NCI-H510A (cell line): ENCODE measurements at regions not wholly inside any gene's neighbourhood (a gene's known extent, or its start where the extent isn't known, plus 50 kb on each side); places are given as distances from the start of the nearest gene placed in this dataset.
A peak's percentile ranks its signal among the peaks of the same experiment; 100 is the strongest.

Experiments
- DNase-seq: peaks from one replicate; lab custom pipeline; 2025; lab: John Stamatoyannopoulos, UW

- DNase-seq: no peak
Observed at GRCh38 chr12:126700096-126700495, 1566.9 kb upstream of the TMEM132C start.

GRCh38 chr12:126704609-126705008, 1562.4 kb upstream of the TMEM132C start:
- no peak for DNase-seq

GRCh38 chr12:126706300-126706699, 1560.7 kb upstream of the TMEM132C start:
- DNase-seq: no peak

GRCh38 chr12:126708492-126708896, 1558.5 kb upstream of the TMEM132C start:
- no peak for DNase-seq

GRCh38 chr12:126718365-126718764, 1548.6 kb upstream of the TMEM132C start:
- no peak for DNase-seq

GRCh38 chr12:126719912-126720705, 1546.9 kb upstream of the TMEM132C start:
- peak; percentile 16 for DNase-seq

GRCh38 chr12:126726481-126727217, 1540.3 kb upstream of the TMEM132C start:
- DNase-seq: no peak

GRCh38 chr12:126727218-126728075, 1539.5 kb upstream of the TMEM132C start:
- DNase-seq: no peak

GRCh38 chr12:126734296-126734695, 1532.7 kb upstream of the TMEM132C start:
- DNase-seq: no peak

- no peak for DNase-seq
Observed at GRCh38 chr12:126734710-126735109, 1532.3 kb upstream of the TMEM132C start.

GRCh38 chr12:126741536-126742240, 1525.3 kb upstream of the TMEM132C start:
- DNase-seq: no peak

GRCh38 chr12:126742241-126742641, 1524.7 kb upstream of the TMEM132C start:
- DNase-seq: no peak

- no peak for DNase-seq
Observed at GRCh38 chr12:126747530-126748149, 1519.3 kb upstream of the TMEM132C start.

GRCh38 chr12:126752021-126752420, 1514.9 kb upstream of the TMEM132C start:
- DNase-seq: no peak

GRCh38 chr12:126757326-126757725, 1509.6 kb upstream of the TMEM132C start:
- DNase-seq: no peak

- DNase-seq: no peak
Observed at GRCh38 chr12:126760092-126760491, 1506.9 kb upstream of the TMEM132C start.

- DNase-seq: no peak
Observed at GRCh38 chr12:126761420-126761819, 1505.5 kb upstream of the TMEM132C start.

- DNase-seq: no peak
Observed at GRCh38 chr12:126762150-126762549, 1504.8 kb upstream of the TMEM132C start.

GRCh38 chr12:126763359-126763758, 1503.6 kb upstream of the TMEM132C start:
- no peak for DNase-seq

GRCh38 chr12:126767334-126767733, 1499.6 kb upstream of the TMEM132C start:
- DNase-seq: no peak

GRCh38 chr12:126768517-126768916, 1498.5 kb upstream of the TMEM132C start:
- no peak for DNase-seq
